WERI-Rb-1 (cell line): ENCODE measurements at regions not wholly inside any gene's neighbourhood (a gene's known extent, or its start where the extent isn't known, plus 50 kb on each side); places are given as distances from the start of the nearest gene placed in this dataset.
"Not testable (repeated sequence)": the region's sequence is repeated elsewhere in the genome, so short reads cannot be mapped to it uniquely, and the experiment has no call there.

Experiments
- DNase-seq: peaks from one replicate; pipeline ENCODE4 v3.0.0-alpha.2; 2020
- H3K27ac ChIP-seq: fragments of 250-450 bp; sonication (Bioruptor Pico); 2 replicates; pipeline ENCODE4 v1.5.1; 2020; ENCODE audit warnings: mild to moderate bottlenecking, moderate library complexity
- H3K27me3 ChIP-seq: fragments of 250-450 bp; sonication (Bioruptor Pico); 2 replicates; pipeline ENCODE4 v1.5.1; 2021; ENCODE audit warnings: mild to moderate bottlenecking, low read depth, moderate library complexity; ENCODE audit not compliant: insufficient read depth, severe bottlenecking
- H3K36me3 ChIP-seq: fragments of 250-450 bp; sonication (Bioruptor Pico); 2 replicates; pipeline ENCODE4 v1.5.1; 2020; ENCODE audit warnings: mild to moderate bottlenecking, moderate library complexity
- H3K4me3 ChIP-seq: 2 replicates; pipeline ENCODE4 v1.5.1; 2011; ENCODE audit warnings: low read depth, mild to moderate bottlenecking, control low read depth, low read length
- H3K9me3 ChIP-seq: fragments of 250-450 bp; sonication (Bioruptor Pico); 2 replicates; pipeline ENCODE4 v1.5.1; 2021; ENCODE audit warnings: mild to moderate bottlenecking, moderate library complexity; ENCODE audit not compliant: severe bottlenecking
- TF ChIP-seq, protein P1 (sequence below): IDR thresholded peaks from 2 replicates; pipeline ENCODE4 v1.5.1; 2011; ENCODE audit warnings: low read depth, mild to moderate bottlenecking, control low read depth, inconsistent platforms, low read length

DNA sequence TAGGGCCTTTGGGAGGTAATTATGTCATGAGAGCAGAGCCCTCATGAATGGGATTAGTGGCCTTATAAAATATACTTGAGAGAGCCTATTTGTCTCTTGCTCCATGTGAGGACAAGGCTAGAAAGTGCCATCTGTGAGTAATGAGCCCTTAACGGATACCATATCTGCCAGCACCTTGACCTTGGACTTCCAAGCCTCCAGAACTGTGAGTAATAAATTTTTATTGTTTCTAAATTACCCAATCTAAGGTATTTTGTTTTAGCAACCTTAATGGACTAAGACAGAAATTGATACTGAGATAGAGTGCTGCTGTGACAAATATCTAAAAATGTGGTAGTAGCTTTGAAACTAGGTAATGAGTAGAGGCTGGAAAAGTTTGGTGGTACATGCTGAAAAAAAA, 285.0 kb upstream of the DIPK2B start:
- Histone ChIP-seq H3K27ac (no peak overlapping the region), H3K27me3 (no peaks in the 10 kb centered on the region), H3K9me3 (no peaks in the 10 kb centered on the region), H3K36me3 (no peaks in the 10 kb centered on the region), H3K4me3 (no peak overlapping the region)
- no peak for DNase-seq
- TF ChIP-seq, protein P1, sequence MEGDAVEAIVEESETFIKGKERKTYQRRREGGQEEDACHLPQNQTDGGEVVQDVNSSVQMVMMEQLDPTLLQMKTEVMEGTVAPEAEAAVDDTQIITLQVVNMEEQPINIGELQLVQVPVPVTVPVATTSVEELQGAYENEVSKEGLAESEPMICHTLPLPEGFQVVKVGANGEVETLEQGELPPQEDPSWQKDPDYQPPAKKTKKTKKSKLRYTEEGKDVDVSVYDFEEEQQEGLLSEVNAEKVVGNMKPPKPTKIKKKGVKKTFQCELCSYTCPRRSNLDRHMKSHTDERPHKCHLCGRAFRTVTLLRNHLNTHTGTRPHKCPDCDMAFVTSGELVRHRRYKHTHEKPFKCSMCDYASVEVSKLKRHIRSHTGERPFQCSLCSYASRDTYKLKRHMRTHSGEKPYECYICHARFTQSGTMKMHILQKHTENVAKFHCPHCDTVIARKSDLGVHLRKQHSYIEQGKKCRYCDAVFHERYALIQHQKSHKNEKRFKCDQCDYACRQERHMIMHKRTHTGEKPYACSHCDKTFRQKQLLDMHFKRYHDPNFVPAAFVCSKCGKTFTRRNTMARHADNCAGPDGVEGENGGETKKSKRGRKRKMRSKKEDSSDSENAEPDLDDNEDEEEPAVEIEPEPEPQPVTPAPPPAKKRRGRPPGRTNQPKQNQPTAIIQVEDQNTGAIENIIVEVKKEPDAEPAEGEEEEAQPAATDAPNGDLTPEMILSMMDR, result no peak

DNA sequence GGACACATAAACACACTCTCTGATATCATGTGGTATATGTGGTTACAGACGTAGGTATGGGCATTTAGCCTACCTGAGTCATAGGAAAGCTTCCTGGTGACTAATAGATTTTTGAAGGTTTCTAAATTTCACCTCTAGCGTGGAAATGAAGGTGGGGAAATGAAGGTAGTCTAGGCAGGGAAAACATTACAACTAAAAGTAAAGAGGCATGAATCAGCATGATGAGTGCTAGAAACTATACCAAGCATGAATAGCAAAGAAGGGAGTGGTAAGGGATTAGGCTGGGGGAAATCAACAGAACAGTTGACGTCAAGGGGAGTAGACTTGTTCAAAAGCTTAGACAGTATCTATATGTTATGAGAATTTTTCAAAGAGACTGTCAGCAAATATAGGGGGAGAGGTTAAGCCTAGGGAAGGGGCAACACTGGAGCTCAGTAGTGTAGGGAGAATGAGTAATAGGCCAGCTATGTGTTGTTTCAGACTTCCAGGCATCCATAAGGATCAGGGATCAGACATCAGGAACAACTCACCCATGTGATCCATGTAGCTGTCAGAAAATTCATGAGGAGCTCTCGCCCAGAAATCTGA, 279.3 kb upstream of the DIPK2B start:
- Histone ChIP-seq H3K4me3 (no peak overlapping the region), H3K27ac (no peak overlapping the region), H3K36me3 (no peaks in the 10 kb centered on the region), H3K27me3 (no peaks in the 10 kb centered on the region), H3K9me3 (no peaks in the 10 kb centered on the region)
- TF ChIP-seq, protein P1, result no peak
- DNase-seq, result no peak

DNA sequence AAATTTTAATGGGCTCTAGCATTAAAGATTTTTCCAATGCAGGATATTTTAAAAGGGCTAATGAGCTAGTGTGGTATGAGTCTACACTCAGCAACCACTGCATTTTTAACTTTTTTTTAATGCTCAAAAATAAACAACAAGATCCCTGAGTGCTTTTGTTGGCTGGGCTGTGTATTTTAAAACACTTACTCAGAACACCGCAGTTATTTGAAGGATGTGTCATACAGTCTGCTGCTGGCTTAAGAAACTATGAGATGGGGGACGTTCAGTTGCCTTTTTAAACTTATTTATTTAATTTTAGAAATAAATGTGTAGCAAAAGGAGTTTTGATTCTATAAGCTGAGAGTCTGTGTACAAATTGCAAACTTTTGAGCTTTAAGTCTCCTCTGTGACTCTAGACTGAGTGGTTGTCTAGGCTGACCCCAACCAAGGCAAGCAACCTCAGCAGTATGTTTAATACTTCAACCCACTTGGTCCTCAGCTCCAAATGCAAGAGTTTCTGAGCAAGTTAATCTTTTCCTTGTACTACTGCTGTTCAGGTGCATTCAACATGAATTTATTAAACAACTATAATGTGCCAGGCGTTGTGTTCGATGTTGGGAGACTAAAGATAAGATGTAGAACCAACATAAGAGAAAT, 278.6 kb upstream of the DIPK2B start:
- no peak for DNase-seq

DNA sequence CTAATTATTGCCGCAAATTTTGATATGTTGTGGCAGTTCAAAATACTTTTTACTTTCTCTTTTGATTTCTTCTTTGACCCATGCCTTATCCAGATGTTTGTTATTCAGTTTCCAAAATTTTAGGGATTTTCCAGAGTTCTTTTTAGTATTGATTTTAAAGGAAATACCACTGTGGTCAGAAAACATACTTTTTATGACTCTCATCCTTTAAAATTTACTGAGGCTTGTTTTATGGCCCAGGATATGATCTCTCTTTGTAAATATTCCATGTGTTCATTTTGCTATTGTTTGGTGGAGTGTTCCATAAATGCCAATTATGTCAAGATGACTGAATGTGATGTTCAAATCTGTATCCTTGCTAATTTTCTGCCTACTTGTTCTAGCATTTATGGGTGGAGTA, 272.3 kb upstream of the DIPK2B start:
- H3K4me3 ChIP-seq, result no peak overlapping the region
- H3K9me3 ChIP-seq, result no peaks in the 10 kb centered on the region
- no peak overlapping the region for H3K27ac ChIP-seq

More for the DNA sequence above, 278.6 kb upstream of the DIPK2B start:
- Histone ChIP-seq H3K36me3 (no peaks in the 10 kb centered on the region), H3K27ac (no peak overlapping the region), H3K27me3 (no peaks in the 10 kb centered on the region), H3K9me3 (no peaks in the 10 kb centered on the region), H3K4me3 (no peak overlapping the region)
- TF ChIP-seq, protein P1, result no peak

DNA sequence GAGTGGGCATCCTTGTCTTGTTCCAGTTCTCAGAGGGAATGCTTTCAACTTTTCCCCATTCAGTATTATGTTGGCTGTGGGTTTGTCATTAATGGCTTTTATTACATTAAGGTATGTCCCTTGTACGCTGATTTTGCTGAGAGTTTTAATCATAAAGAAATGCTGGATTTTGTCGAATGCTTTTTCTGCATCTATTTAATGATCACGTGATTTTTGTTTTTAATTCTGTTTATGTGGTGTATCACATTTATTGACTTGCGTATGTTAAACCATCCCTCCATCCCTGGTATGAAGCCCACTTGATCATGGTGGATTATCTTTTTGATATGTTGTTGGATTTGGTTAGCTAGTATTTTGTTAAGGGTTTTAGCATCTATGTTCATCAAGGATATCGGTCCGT, 266.9 kb upstream of the DIPK2B start:
- not testable (repeated sequence) for H3K36me3 ChIP-seq, H3K9me3 ChIP-seq, H3K27me3 ChIP-seq, H3K27ac ChIP-seq, DNase-seq, H3K4me3 ChIP-seq

More for the DNA sequence above, 272.3 kb upstream of the DIPK2B start:
- TF ChIP-seq, protein P1, result no peak
- no peak for DNase-seq
- Histone ChIP-seq H3K27me3 (no peaks in the 10 kb centered on the region), H3K36me3 (no peaks in the 10 kb centered on the region)

DNA sequence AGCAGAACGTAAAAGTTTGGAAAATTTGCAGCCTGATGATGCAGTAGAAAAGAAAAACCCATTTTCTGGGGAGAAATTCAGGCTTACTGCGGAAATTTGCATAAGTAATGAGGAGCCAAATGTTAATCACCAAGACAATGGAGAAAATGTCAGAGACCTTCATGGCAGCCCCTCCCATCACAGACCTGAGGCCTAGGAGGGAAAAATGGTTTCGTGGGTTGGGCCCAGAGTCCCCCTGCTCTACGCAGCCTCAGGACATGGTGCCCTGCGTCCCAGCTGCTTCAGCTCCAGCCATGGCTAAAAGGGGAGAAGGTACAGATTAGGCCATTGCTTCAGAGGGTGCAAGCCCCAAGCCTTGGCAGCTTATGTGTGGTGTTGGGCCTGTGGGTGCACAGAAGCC, 255.1 kb upstream of the DIPK2B start:
- H3K27me3 ChIP-seq, H3K27ac ChIP-seq, H3K4me3 ChIP-seq, DNase-seq, H3K36me3 ChIP-seq, H3K9me3 ChIP-seq: not testable (repeated sequence)

DNA sequence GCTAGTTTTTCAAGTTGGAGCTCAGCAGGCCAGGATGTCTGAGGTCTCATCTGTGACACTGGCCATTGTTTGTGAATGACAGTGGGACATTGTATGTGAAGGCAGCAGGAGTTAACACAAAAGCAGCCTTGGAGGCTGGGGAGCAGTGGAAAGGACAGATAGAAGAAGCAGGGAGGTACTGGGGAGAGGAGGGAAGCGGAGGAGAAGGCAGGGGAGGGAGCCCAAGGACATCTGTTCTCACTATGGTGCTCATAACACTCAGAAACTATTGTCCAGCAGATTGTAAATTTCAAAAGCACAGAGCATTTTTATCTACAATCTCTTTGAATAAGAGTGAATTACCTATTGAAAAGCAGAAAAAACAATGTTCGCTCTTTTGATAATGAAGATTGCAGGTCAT, 253.6 kb upstream of the DIPK2B start:
- DNase-seq, result no peak
- TF ChIP-seq, protein P1, result no peak
- Histone ChIP-seq H3K27ac (no peak overlapping the region), H3K4me3 (no peak overlapping the region), H3K9me3 (no peaks in the 10 kb centered on the region), H3K36me3 (no peaks in the 10 kb centered on the region), H3K27me3 (no peaks in the 10 kb centered on the region)
